ENCODE measurements at regions not wholly inside any gene's neighbourhood (a gene's known extent, or its start where the extent isn't known, plus 50 kb on each side); places are given as distances from the start of the nearest gene placed in this dataset.

DNA sequence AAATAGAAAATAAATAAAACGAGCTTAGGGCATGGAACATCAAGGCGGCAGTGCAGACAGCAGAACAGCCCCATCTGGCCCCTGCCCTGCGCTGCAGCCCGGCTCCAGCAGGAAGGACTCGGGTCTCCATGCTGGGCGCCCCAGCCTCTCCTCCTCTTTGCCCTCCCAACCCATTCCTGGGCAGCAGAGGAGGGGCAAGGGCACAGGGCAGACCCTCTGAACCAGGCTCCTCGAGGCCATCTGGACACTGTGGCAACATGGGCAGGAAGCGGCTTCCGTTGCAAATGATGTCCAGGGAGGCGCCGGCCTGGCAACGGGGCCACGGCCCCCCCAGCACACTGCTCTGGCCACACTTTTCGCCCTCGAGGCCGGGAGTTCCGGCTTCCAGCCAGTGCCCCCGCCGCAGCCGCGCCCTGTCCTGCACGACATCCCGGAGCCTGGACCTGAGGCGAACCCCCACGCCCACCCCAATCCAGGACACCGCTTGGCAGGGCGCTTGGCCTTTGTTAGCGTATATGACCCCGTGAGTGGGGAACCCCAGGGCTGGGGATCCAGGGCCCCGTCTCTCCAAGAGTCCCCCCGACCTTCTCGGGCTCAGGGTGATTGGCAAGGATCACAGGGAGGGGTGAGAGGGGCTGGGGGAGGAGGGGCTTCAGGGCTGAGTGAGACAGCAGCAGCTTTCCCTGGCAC is 192.1 kb downstream of the IGLL1 start:
- H3K9me3 ChIP-seq (ENCODE audit: control insufficient read depth, insufficient read depth, low read length), result no peaks in the 10 kb centered on the region
- no TSS peak for BruUV-seq (replicated peaks)
- H3K27me3 ChIP-seq (ENCODE audit: control insufficient read depth, insufficient read depth, low read length), result peaks cover 3% of the 10 kb centered on the region; the same call in 1 of the 2 replicates
- H2AK9ac ChIP-seq (replicated peaks; ENCODE audit: low read depth, low read length, poor library complexity), result no peak overlapping the region
- no peak overlapping the region for H2BK5ac ChIP-seq (ENCODE audit: low read depth, low read length, poor library complexity, severe bottlenecking)
- CTCF ChIA-PET, result no interaction called here
- H4K5ac ChIP-seq (ENCODE audit: low read depth, low read length), result no peak overlapping the region
- POLR2A ChIA-PET (ENCODE audit: unreplicated experiment), result no interaction called here
- intact Hi-C loops (cut with micrococcal nuclease) (loop anchor here (2.0 kb wide), 2 partner anchors 65 to 209 kb away; no protein-coding TSS in a partner anchor), in situ Hi-C loops (cut with MboI; ENCODE audit: low sequenced_read_pairs) (no loop called here), dilution Hi-C loops (cut with HindIII; ENCODE audit: low sequenced_read_pairs, unreplicated experiment) (no loop called here)
- no peak overlapping the region for H3K9ac ChIP-seq (ENCODE audit: low read depth, low read length)
- no peak overlapping the region for H3K27ac ChIP-seq (ENCODE audit: insufficient read depth, low read length)
- no peak overlapping the region for H3K4ac ChIP-seq (ENCODE audit: low read depth, low read length)
- H3K56ac ChIP-seq (ENCODE audit: extremely low read depth, insufficient read depth, low read length), result no peak overlapping the region
- no peaks in the 10 kb centered on the region for H3K79me1 ChIP-seq (ENCODE audit: low read depth in 1 of 2, low read length in 2 of 2)
- no peak overlapping the region for H2BK20ac ChIP-seq (ENCODE audit: low read depth, low read length)
- H3K4me3 ChIP-seq (ENCODE audit: insufficient read depth, low read depth, low read length), result no peak overlapping the region
- TF ChIP-seq MAZ (IDR thresholded peaks at IDR 0.05; ENCODE audit: borderline replicate concordance, low read depth, low read length) (no peak), FOS (IDR thresholded peaks at IDR 0.05; ENCODE audit: low read depth, low read length) (no peak), POLR2A (IDR thresholded peaks at IDR 0.05; ENCODE audit: low read depth, low read length) (no peak), MXI1 (IDR thresholded peaks at IDR 0.05; ENCODE audit: borderline replicate concordance, low read depth, low read length) (no peak), NFE2L2 (IDR thresholded peaks at IDR 0.05; ENCODE audit: low read depth, low read length) (no peak), SMC3 (IDR thresholded peaks at IDR 0.05; ENCODE audit: low read depth, low read length) (no peak), RCOR1 (IDR thresholded peaks at IDR 0.05; ENCODE audit: insufficient replicate concordance, low read length) (no peak), RFX5 (IDR thresholded peaks at IDR 0.05; ENCODE audit: low read depth, low read length) (no peak), RAD21 (IDR thresholded peaks at IDR 0.05; ENCODE audit: low read length) (no peak), MAFK (IDR thresholded peaks at IDR 0.05; ENCODE audit: low read depth, low read length) (no peak), CHD1 (IDR thresholded peaks at IDR 0.05; ENCODE audit: low read depth, low read length) (no peak), CEBPB (IDR thresholded peaks at IDR 0.05; ENCODE audit: low read depth, low read length) (no peak), BHLHE40 (IDR thresholded peaks at IDR 0.05; ENCODE audit: low read depth, low read length) (no peak)
- TF ChIP-seq, protein P1, sequence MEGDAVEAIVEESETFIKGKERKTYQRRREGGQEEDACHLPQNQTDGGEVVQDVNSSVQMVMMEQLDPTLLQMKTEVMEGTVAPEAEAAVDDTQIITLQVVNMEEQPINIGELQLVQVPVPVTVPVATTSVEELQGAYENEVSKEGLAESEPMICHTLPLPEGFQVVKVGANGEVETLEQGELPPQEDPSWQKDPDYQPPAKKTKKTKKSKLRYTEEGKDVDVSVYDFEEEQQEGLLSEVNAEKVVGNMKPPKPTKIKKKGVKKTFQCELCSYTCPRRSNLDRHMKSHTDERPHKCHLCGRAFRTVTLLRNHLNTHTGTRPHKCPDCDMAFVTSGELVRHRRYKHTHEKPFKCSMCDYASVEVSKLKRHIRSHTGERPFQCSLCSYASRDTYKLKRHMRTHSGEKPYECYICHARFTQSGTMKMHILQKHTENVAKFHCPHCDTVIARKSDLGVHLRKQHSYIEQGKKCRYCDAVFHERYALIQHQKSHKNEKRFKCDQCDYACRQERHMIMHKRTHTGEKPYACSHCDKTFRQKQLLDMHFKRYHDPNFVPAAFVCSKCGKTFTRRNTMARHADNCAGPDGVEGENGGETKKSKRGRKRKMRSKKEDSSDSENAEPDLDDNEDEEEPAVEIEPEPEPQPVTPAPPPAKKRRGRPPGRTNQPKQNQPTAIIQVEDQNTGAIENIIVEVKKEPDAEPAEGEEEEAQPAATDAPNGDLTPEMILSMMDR (conservative IDR thresholded peaks at IDR 0.05; ENCODE audit: low read depth, low read length), result no peak
- TF ChIP-seq, protein P2, sequence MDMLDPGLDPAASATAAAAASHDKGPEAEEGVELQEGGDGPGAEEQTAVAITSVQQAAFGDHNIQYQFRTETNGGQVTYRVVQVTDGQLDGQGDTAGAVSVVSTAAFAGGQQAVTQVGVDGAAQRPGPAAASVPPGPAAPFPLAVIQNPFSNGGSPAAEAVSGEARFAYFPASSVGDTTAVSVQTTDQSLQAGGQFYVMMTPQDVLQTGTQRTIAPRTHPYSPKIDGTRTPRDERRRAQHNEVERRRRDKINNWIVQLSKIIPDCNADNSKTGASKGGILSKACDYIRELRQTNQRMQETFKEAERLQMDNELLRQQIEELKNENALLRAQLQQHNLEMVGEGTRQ (IDR thresholded peaks at IDR 0.05; ENCODE audit: low read depth, low read length), result no peak
- no peak overlapping the region for H3K4me2 ChIP-seq (ENCODE audit: low read depth, low read length)
- DNase-seq, result no peak
- no peak overlapping the region for H2AFZ ChIP-seq (replicated peaks; ENCODE audit: low read length, poor library complexity)
- H3K36me3 ChIP-seq (ENCODE audit: control insufficient read depth, insufficient read depth, low read length), result no peaks in the 10 kb centered on the region
- H2BK120ac ChIP-seq (ENCODE audit: low read depth, low read length), result no peak overlapping the region
- no peak overlapping the region for H3K14ac ChIP-seq (replicated peaks; ENCODE audit: low read depth, low read length)
- no peak overlapping the region for H3K18ac ChIP-seq (ENCODE audit: low read depth, low read length)
- ATAC-seq (ENCODE audit: low read depth), result no peak
- H2AK5ac ChIP-seq (ENCODE audit: low read depth, low read length), result no peak overlapping the region
- no peaks in the 10 kb centered on the region for H4K20me1 ChIP-seq (ENCODE audit: insufficient read depth, low read length)
- H4K91ac ChIP-seq (ENCODE audit: insufficient read depth, low read depth, low read length), result no peak overlapping the region
- WGBS, 2 experiments (ENCODE audit: extremely low coverage in 2 of 2, insufficient read length in 1 of 2), result 42% methylated on average over 2 of the region's 32 CpGs; no CpG with 5 or more reads in 1 of the 2 experiments
- H3K23ac ChIP-seq (ENCODE audit: low read depth, low read length), result no peak overlapping the region
- H3K9me1 ChIP-seq (ENCODE audit: insufficient read depth, low read length), result no peaks in the 10 kb centered on the region
- H3K4me1 ChIP-seq (ENCODE audit: control insufficient read depth, insufficient read depth, low read length), result no peaks in the 10 kb centered on the region
- H4K8ac ChIP-seq (ENCODE audit: low read depth in 2 of 2, low read length in 2 of 2), result no peak overlapping the region
- H2BK15ac ChIP-seq (ENCODE audit: low read depth, low read length), result no peak overlapping the region

Data from IMR-90 (cell line).